ENCODE measurements at regions not wholly inside any gene's neighbourhood (a gene's known extent, or its start where the extent isn't known, plus 50 kb on each side); places are given as distances from the start of the nearest gene placed in this dataset.

GRCh38 chr9:106766616-106767015 is 96.3 kb upstream of the ZNF462 start:
- Histone ChIP-seq H3K4me3 (no peak overlapping the region), H3K9me3 (no peaks in the 10 kb centered on the region), H3K27ac (no peak overlapping the region), H3K36me3 (no peaks in the 10 kb centered on the region), H3K27me3 (no peaks in the 10 kb centered on the region), H3K4me1 (no peaks in the 10 kb centered on the region)
- TF ChIP-seq CTCF (IDR thresholded peaks at IDR 0.05): no peak
- FAIRE-seq (no peak), DNase-seq (no peak), ATAC-seq (no peak)
- intact Hi-C loops (cut with DNase I): no loop called here

DNA sequence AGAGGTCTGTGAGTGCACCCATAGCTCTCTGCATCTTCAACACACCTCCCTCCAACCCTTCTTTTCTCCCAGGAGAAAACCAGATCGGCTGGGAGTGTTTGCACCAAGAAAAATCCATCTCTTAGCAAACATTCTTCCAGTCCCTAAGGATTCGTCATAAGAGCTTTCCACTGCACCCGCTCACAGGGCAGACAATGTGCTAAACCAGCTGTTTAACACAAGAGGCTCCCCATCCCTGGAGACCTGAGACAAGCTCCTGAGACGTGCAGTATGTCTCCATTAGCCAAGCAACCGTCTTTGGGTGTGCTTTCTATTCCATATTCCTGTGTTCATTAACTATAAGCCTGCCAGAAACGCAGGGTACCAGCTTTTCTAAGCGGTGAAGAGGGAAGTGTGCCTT is 93.6 kb upstream of the ZNF462 start:
- FAIRE-seq: no peak
- DNase-seq: no peak
- Histone ChIP-seq H3K9me3 (no peaks in the 10 kb centered on the region), H3K36me3 (no peaks in the 10 kb centered on the region), H3K27ac (no peak overlapping the region), H3K27me3 (no peaks in the 10 kb centered on the region), H3K4me3 (no peak overlapping the region), H3K4me1 (no peaks in the 10 kb centered on the region)
- intact Hi-C loops (cut with DNase I): no loop called here
- WGBS, 2 donors: 65% methylated on average over 7 of the region's 7 CpGs
- TF ChIP-seq CTCF (IDR thresholded peaks at IDR 0.05): no peak
- no peak for ATAC-seq

DNA sequence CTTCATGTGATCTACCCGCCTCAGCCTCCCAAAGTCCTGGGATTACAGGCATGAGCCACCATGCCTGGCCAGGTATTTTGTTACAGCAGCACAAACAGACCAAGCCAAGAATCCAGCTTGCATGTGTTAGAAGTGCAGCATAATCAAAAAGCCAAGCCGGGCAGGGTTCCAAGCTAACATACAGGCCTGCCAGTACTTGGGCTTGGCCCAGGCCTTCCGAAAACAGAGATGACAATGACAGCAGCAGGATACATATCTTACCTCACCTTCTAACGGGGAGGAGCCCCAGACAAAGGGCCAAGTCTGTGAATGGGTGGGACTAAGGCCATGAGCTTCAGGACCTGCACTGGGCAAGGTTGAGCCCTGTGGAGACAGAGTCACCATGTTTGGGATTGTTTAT is 91.4 kb upstream of the ZNF462 start:
- no peaks in the 10 kb centered on the region for H3K4me1 ChIP-seq
- DNase-seq (no peak), FAIRE-seq (no peak), ATAC-seq (no peak)
- TF ChIP-seq CTCF (IDR thresholded peaks at IDR 0.05): no peak
- H3K36me3 ChIP-seq: no peaks in the 10 kb centered on the region
- no peaks in the 10 kb centered on the region for H3K27me3 ChIP-seq
- no peak overlapping the region for H3K27ac ChIP-seq
- intact Hi-C loops (cut with DNase I): no loop called here
- 63 to 74% methylated on average over 4 of the region's 4 CpGs for WGBS, 2 donors
- no peak overlapping the region for H3K4me3 ChIP-seq
- H3K9me3 ChIP-seq: no peaks in the 10 kb centered on the region

DNA sequence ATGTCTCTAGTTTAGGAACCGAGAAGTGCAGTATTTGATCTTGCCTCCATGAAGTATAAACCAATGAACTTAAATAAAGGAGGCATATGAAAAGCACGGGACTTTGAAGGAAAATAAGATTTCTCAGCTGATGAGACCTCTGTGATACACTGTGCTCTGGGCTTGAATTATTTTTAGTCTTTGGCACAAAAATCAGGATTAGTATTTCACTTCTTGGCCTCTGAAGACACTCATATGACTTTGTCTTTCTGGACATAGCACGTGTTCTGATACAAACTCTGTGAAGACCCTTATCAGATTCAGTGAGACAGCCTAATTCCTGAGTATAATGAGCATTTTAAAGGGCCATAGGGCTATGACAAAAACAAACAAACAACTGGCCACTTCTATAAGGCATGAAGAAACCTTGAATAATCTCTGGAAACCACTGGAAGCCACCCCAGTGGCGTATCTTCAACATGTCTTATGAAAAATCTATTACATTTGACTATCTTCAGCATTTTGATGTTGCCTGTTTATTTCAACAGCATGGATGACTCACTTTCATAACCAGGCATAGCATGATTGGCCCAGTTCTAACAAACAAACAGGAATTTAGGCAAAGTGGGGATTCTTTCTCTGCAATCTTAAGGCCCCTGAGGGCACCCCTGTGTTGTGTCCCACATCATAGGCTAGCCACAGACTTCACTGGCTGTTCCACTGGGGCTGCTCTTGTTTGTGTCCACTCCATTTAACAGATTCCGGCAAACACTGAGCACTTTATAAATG is 90.3 kb upstream of the ZNF462 start:
- TF ChIP-seq CTCF (IDR thresholded peaks at IDR 0.05): no peak
- FAIRE-seq (no peak), DNase-seq (no peak), ATAC-seq (peak in 2 of 4 donors; percentile 36 to 59)
- 84 to 85% methylated on average over 5 of the region's 5 CpGs for WGBS, 2 donors
- Histone ChIP-seq H3K27me3 (no peaks in the 10 kb centered on the region), H3K4me3 (no peak overlapping the region), H3K4me1 (no peaks in the 10 kb centered on the region), H3K36me3 (no peaks in the 10 kb centered on the region), H3K9me3 (no peaks in the 10 kb centered on the region), H3K27ac (no peak overlapping the region)
- intact Hi-C loops (cut with DNase I): no loop called here

DNA sequence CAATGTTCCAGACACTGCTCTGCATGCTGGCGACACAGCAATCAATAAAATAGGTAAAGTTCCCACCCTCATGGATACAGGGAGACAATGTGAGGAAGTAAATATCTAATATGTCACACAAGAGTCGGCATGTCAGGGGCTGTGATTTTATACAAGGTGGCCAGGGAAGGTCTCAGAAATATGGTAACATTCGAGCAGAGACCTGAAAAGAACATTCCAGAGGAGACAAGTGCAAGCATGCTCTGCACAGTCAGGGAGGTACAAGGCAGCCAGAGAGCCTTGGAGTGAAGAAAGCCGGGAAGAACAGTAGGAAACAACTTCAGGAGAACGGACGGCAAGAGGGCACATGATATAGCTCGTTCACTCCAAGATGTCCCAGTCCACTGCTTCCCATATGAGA is 89.2 kb upstream of the ZNF462 start:
- FAIRE-seq (no peak), DNase-seq (no peak), ATAC-seq (no peak)
- Histone ChIP-seq H3K9me3 (no peaks in the 10 kb centered on the region), H3K4me3 (no peak overlapping the region), H3K27me3 (no peaks in the 10 kb centered on the region), H3K36me3 (no peaks in the 10 kb centered on the region), H3K27ac (no peak overlapping the region), H3K4me1 (no peaks in the 10 kb centered on the region)
- no peak for TF ChIP-seq CTCF (IDR thresholded peaks at IDR 0.05)
- WGBS, 2 donors: 62 to 69% methylated on average over 7 of the region's 7 CpGs
- intact Hi-C loops (cut with DNase I): no loop called here
